ENCODE measurements at regions not wholly inside any gene's neighbourhood (a gene's known extent, or its start where the extent isn't known, plus 50 kb on each side); places are given as distances from the start of the nearest gene placed in this dataset.

GRCh38 chr10:44196336-44196735 is 188.6 kb downstream of the CXCL12 start:
- Histone ChIP-seq H3K23ac (ENCODE audit: insufficient read length) (no peak overlapping the region), H3K9me3 (ENCODE audit: insufficient read depth in 2 of 2, low read depth in 1 of 2, low read length in 1 of 2) (no peaks in the 10 kb centered on the region), H3K56ac (replicated peaks; ENCODE audit: insufficient read length, low read depth, low read length) (no peak overlapping the region), H3K4me3 (ENCODE audit: extremely low read depth in 1 of 4, insufficient read depth in 2 of 4, low read depth in 3 of 4, low read length in 4 of 4) (no peak overlapping the region), H3K79me1 (ENCODE audit: low read depth, low read length) (no peaks in the 10 kb centered on the region), H3K18ac (ENCODE audit: extremely low read depth, low read length) (no peak overlapping the region), H3K27ac (ENCODE audit: low read depth, low read length) (no peak overlapping the region), H4K8ac (ENCODE audit: extremely low read depth, insufficient read depth, low read length) (peak overlapping the region; percentile 29; the same call in 1 of the 2 replicates), H4K5ac (ENCODE audit: insufficient read length, low read depth, low read length) (no peak overlapping the region), H4K91ac (replicated peaks; ENCODE audit: insufficient read length, low read length) (no peak overlapping the region), H3K27me3 (replicated peaks in 1 of 4; ENCODE audit: control insufficient read depth in 3 of 4, extremely low read depth in 1 of 4, insufficient read depth in 3 of 4, low read length in 3 of 4) (no peaks in the 10 kb centered on the region), H2AFZ (ENCODE audit: low read length) (no peak overlapping the region), H3K79me2 (ENCODE audit: control insufficient read depth in 1 of 2, insufficient read depth in 2 of 2, low read length in 2 of 2) (no peaks in the 10 kb centered on the region), H3K36me3 (ENCODE audit: control insufficient read depth in 2 of 4, insufficient read depth in 4 of 4, low read length in 3 of 4) (no peaks in the 10 kb centered on the region), H3K4ac (replicated peaks; ENCODE audit: insufficient read length, low read depth, low read length) (no peak overlapping the region), H3K23me2 (ENCODE audit: low read depth, low read length) (no peaks in the 10 kb centered on the region), H3K4me2 (ENCODE audit: insufficient read depth in 1 of 2, low read depth in 2 of 2, low read length in 2 of 2) (no peak overlapping the region), H2AK5ac (ENCODE audit: low read depth, low read length) (no peak overlapping the region; the same call in 1 of the 2 replicates), H3K14ac (ENCODE audit: insufficient read length) (no peak overlapping the region), H2BK20ac (ENCODE audit: low read length) (no peak overlapping the region), H2BK15ac (ENCODE audit: low read length) (no peak overlapping the region), H4K20me1 (replicated peaks in 1 of 2; ENCODE audit: control insufficient read depth in 1 of 2, insufficient read depth in 2 of 2, low read length in 2 of 2) (no peaks in the 10 kb centered on the region), H2BK5ac (ENCODE audit: low read depth, low read length) (no peak overlapping the region), H3K4me1 (replicated peaks in 1 of 4; ENCODE audit: control insufficient read depth in 3 of 4, insufficient read depth in 4 of 4, low read length in 3 of 4) (no peaks in the 10 kb centered on the region), H2BK120ac (replicated peaks; ENCODE audit: low read depth, low read length) (no peak overlapping the region), H3K9ac (replicated peaks in 1 of 4; ENCODE audit: extremely low read depth in 1 of 4, low read depth in 3 of 4, low read length in 3 of 4) (no peak overlapping the region), H2BK12ac (ENCODE audit: low read depth, low read length) (no peak overlapping the region)
- no peak for FAIRE-seq
- no peak for DNase-seq (ENCODE audit: low read depth in 1 of 2, low spot score in 2 of 2)
- 92% methylated on average over 5 of the region's 5 CpGs; no CpG with 5 or more reads in 1 of the 2 experiments for WGBS, 2 experiments (ENCODE audit: extremely low coverage in 1 of 2, insufficient coverage in 1 of 2, insufficient read length in 1 of 2, insufficient replicate concordance in 2 of 2, low coverage in 1 of 2, low lambda C conversion rate in 2 of 2, missing lambda C conversion rate in 1 of 2)
- ChIA-PET POLR2A (ENCODE audit: partially characterized antibody) (no interaction called here), CTCF (ENCODE audit: partially characterized antibody) (interaction anchor here (0.6 to 1.9 kb wide), 4 partner anchors 10 to 191 kb away, joined by 3 to 4 read pairs (median 4); no protein-coding TSS in a partner anchor)
- TF ChIP-seq YY1 (IDR thresholded peaks at IDR 0.05; ENCODE audit: low read depth, low read length) (no peak), CREB1 (IDR thresholded peaks at IDR 0.05) (no peak), HDAC2 (IDR thresholded peaks at IDR 0.05; ENCODE audit: borderline replicate concordance in 1 of 2, low read depth in 2 of 2, low read length in 2 of 2) (no peak)

Measured in H1 (cell line).